Right ventricle myocardium superior (tissue), 1 donor: ENCODE measurements at regions not wholly inside any gene's neighbourhood (a gene's known extent, or its start where the extent isn't known, plus 50 kb on each side); places are given as distances from the start of the nearest gene placed in this dataset.

Experiments
- ATAC-seq: fragments of 200-7000 bp; cut with Tn5 transposase; one replicate; pipeline ENCODE4 v1.9.1; 2020; ENCODE audit warnings: mild to moderate bottlenecking; ENCODE audit not compliant: poor library complexity
- DNase-seq: peaks from one replicate; pipeline ENCODE4 v3.0.0-alpha.2; 2020
- intact Hi-C: fragments of 100-400 bp; cut with DNase I; formaldehyde crosslinking; loops from one replicate; pipeline ENCODE4 v1.11.2; 2022
- donor health status: DM: no; HTN: yes; CAD: no; lungs with severe emphysema.

- DNase-seq, result no peak
- ATAC-seq, result no peak
- intact Hi-C loops, result no loop called here
Measured at GRCh38 chr7:21013765-21014539, 227.3 kb upstream of the SP8 start.

- intact Hi-C loops, result no loop called here
- no peak for DNase-seq
- ATAC-seq, result no peak
Measured at GRCh38 chr7:21020667-21021066, 234.0 kb upstream of the SP8 start.

GRCh38 chr7:21023841-21024484 lies 237.3 kb upstream of the SP8 start:
- intact Hi-C loops, result no loop called here
- DNase-seq, result no peak
- no peak for ATAC-seq

GRCh38 chr7:21024485-21024867 lies 237.8 kb upstream of the SP8 start:
- intact Hi-C loops, result no loop called here
- no peak for DNase-seq
- ATAC-seq, result no peak

DNA sequence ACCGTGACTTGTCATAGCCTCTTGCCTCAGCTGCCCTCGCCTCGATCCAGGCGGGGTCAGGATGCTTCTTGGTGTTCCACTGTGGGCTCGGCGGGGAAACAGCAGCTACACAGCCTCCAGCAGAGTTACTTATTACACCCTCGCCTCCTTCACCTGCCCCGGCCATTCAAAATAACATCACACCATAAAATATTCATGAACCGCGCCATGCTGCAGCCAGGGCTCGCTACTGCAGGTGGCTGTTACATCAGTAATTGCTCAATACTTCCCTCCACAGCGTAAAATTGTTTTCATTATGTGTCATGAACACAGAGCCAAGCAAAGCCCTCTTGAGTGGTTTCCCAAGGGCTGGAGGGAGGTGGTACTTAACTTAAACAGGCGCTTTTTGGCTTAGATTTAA lies 241.5 kb upstream of the SP8 start:
- intact Hi-C loops, result no loop called here
- DNase-seq, result no peak
- no peak for ATAC-seq

DNA sequence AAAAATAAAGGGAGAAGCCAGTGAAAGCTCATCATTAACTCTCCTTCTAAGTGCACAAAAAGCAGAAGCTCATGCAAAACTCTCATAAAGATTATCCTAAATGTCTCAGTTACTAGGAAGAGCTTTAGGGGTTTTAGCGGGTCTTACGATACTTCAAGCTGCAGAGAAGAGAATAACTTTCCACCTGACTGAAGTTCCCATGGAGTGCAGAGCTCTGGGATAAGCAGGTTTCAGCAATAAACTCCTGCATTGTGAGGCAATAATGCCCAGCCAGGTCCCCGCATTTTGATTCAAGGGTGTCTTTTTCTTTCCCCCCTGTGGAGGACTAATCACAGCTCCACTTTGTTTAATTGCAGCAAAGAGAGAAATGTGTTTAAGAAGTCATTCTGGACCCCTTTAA lies 241.9 kb upstream of the SP8 start:
- ATAC-seq (no peak), DNase-seq (no peak)
- intact Hi-C loops, result no loop called here

- no peak for DNase-seq
- no peak for ATAC-seq
- intact Hi-C loops, result no loop called here
Measured at GRCh38 chr7:21029006-21029405, 242.3 kb upstream of the SP8 start.

DNA sequence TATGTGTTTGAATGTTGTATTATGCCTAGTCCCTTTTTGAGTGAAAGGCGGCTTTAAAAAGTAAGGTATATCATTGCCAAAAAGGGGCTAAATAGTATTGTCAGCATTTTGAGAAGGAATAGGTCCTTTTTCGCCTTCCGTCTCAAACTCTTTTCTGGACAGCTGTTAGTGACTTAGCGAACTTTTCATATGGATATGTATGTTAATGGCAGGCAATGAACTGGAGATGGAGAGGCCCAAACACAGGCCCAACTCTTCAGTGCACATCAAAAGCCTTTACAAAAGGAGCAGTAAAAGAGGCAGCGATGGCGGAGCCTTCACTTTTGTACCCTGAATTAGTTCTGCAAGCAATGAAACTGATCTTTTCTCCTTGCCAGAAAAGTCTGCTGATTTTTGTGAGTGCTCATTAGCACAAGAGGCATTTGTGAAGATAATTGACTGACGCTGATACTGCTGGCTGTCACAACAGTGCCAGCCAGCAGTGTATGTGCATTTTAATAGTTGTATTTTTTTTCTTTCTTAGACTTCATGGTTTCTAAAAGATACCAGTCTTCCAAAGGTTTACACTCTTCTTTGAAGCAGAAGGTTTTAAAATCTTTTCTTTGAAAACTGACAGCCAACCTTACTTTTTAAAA lies 243.7 kb upstream of the SP8 start:
- intact Hi-C loops, result no loop called here
- DNase-seq (no peak), ATAC-seq (no peak)

DNA sequence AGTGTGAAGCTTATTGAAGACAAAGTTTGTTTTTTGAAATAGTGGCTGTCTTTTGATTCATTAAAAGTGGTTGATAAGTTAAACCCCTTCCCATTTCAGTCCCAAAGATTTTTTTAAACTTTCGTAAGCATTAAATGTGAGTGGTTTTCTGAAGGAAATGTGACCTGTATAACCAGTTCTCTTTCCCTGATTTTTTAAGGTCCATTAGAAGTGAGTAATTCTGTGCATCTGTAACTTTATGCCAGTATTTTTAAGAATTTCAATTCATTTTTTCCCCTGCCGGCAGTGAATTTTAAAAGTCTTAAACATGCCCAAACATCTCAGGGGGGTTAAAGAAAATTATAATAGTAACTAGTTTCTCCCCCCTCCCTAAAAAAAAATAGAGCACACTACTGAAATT lies 254.6 kb upstream of the SP8 start:
- no peak for ATAC-seq
- intact Hi-C loops, result no loop called here

GRCh38 chr7:21041666-21042065 lies 255.0 kb upstream of the SP8 start:
- ATAC-seq (no peak), DNase-seq (no peak)
- intact Hi-C loops, result no loop called here

More for the DNA sequence above, 254.6 kb upstream of the SP8 start:
- no peak for DNase-seq

DNA sequence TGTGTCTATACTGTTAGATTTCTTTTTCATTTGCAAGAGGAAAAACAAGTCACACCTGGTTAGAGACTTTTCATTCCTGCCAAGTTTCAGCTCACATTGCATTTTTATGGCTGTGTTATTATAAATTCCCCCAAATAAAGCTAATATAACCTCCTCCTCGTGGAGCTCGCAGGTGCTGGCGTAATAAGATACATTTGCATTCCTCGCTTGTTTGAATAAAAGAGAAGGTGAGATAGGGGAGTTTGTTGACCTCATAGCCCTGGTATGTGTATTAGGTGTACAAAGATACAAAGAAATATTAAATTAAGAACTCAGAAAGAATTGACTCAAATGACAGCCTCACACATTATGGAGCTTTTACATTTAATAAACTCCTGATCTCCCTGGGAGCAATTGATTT lies 257.7 kb upstream of the SP8 start:
- intact Hi-C loops, result no loop called here
- no peak for ATAC-seq
- no peak for DNase-seq

GRCh38 chr7:21044913-21045568 lies 258.4 kb upstream of the SP8 start:
- DNase-seq (no peak), ATAC-seq (no peak)
- intact Hi-C loops, result no loop called here

DNA sequence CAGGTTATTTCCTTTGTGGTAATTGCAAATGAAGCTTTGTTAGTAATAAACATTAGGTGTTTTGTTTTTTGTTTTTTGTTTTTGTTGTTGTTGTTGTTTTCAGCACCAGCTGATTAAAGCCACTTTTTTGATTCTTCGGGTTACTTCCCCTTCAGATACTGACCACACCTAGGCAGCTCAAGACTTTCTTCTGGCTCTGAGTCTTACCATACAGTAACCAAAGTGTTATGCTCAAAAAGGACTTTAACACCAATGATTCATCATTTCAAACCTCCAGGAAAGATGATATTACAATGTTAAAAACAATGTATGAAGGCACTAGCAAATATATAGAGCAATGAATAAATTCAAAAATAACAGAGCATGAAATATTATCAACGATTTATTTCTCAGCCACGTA lies 265.2 kb upstream of the SP8 start:
- no peak for ATAC-seq
- intact Hi-C loops, result no loop called here
- no peak for DNase-seq

GRCh38 chr7:21054427-21055112 lies 267.9 kb upstream of the SP8 start:
- intact Hi-C loops, result no loop called here
- no peak for ATAC-seq
- no peak for DNase-seq

- no peak for ATAC-seq
- intact Hi-C loops, result no loop called here
- DNase-seq, result no peak
Measured at GRCh38 chr7:21059069-21059468, 272.4 kb upstream of the SP8 start.

GRCh38 chr7:21063106-21063505 lies 276.4 kb upstream of the SP8 start:
- ATAC-seq, result no peak
- intact Hi-C loops, result no loop called here
- DNase-seq, result no peak

DNA sequence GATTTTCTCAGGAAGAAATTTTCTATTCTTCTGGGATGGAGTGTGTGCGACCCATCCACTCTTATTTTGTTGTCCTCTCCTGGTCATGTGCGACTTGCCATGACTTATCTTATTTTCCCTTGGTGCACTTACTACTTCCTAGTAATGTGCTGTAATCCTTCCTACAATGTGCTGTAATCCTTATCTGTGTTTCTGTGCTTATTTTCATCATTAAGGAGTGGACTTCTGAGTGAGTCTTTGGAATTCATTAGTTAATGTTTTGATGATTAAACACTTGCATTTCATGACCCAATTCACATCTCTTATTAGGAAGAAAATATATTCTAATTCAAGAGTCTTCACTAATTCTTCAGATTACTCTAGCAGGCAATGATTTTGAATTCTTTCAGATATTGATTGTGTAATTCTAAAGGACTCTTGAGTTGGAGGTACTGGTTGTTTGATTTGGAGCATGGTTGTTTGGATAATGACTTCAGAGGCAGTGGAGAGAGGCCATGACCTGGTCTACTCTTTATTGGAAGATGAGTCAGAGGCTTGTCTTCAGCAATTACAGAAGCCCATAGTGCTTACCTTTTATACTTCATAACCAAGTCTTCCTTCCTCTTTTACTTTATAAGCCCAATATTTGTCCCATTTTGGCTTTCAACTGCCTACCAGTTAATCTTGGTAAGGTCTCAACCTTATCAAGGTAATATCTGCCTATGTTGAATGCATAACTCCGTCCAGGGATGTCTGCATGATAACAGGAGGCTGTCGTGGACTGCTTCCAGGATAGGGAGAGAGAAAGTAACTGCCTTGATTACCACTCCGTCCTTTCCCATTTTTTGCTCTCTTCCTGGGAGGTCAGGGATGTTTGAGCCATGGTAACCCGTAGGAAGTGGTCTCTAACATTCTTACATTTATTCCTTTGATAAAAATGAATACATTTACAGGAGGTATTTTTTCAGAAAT lies 278.3 kb upstream of the SP8 start:
- intact Hi-C loops, result no loop called here
- ATAC-seq (no peak), DNase-seq (no peak)

DNA sequence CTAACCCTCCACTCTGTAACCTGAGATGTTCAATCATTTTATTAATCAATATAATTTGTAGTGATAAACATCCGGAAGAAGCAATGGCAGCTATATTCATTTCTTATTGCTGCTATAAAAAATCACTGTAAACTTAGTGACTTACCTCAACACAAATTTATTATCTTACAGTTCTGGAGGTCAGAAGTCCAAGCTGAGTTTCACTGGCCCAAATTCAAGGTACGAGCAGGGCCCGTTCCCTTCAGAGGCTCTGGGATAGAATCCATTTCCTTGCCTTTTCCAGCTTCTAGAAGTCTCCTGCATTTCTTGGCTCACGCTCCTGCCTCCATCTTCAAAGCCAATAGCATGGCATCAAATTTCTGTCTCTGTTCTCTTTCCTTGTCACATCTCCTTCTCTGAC lies 279.5 kb upstream of the SP8 start:
- intact Hi-C loops, result no loop called here
- no peak for ATAC-seq

More for the DNA sequence above, 279.5 kb upstream of the SP8 start:
- no peak for DNase-seq
